PC-3 (cell line): ENCODE measurements at regions not wholly inside any gene's neighbourhood (a gene's known extent, or its start where the extent isn't known, plus 50 kb on each side); places are given as distances from the start of the nearest gene placed in this dataset.

ENCODE experiments used
- CTCF ChIP-seq: fragments of 300-600 bp; sonication (generic); conservative IDR thresholded peaks from 2 replicates; pipeline ENCODE4 v1.5.1; 2017; ENCODE audit warnings: antibody characterized with exemption, low read depth, mild to moderate bottlenecking, low read length
- EZH2 ChIP-seq: fragments of 300-600 bp; sonication (generic); IDR thresholded peaks from one replicate; pipeline ENCODE4 v1.6.1; 2017; ENCODE audit warnings: antibody characterized with exemption, mild to moderate bottlenecking, low read length; ENCODE audit not compliant: unreplicated experiment
- EZH2phosphoT487 ChIP-seq: fragments of 300-600 bp; sonication (generic); IDR thresholded peaks from 2 replicates; pipeline ENCODE4 v1.6.1; 2018; ENCODE audit warnings: mild to moderate bottlenecking, antibody characterized with exemption, low read length, borderline replicate concordance

DNA sequence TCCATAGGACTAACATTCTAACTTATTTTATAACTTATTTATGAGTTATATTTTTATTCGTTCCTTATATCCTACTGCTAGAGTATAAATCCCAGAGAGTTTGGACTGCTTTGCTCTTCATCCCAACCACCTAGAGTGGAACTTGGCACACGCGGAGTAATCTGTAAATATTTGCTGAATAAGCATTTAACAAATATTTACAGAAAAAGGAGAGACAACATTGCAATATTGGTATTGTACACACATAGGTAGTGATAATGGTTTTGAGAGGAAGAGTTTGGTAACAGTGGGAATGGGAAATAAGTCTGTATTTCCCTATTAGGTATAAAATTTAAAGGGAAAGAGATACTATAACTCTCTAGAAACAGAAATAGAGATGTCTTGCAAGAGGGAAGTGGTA lies 634.8 kb upstream of the CITED2 start:
- TF ChIP-seq CTCF (no peak), EZH2 (no peak), EZH2phosphoT487 (no peak)
